Islet of Langerhans (tissue), 1 donor: ENCODE measurements at regions not wholly inside any gene's neighbourhood (a gene's known extent, or its start where the extent isn't known, plus 50 kb on each side); places are given as distances from the start of the nearest gene placed in this dataset.

Source experiments
- FAIRE-seq: peaks from one replicate; lab custom pipeline; 2011; peaks lifted over from hg19 to GRCh38; lab: Jason Lieb, UNC

DNA sequence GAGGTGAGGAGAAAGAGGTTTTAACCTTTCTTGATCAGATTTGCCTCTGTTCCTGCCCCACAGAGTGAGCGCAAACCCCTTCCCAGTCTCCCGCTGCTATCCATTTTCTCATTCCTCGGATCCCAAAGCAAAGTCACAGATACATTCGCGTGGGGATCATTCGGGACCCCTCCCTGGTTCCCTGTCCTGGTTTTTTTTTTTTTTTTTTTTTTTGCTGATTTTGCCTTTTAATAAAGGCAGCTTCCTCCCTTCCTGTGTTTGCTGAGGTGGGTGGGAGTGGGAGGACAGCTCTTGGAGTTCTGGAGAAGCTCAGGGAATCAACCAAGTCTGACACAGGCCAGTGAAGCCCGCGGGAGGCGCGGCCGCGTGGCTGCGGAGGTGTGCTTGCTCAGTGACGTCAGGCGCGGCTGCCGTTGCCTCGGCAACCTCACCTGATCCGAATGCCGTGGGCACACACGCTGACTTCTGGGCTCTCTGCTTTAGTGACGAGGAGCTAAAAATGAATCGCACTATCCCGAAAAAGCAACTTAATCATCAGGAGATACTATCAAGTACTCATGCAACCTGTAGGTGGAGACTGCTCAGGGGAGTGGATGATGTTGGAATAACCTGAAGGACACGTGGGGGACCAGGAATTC is 106.4 kb downstream of the TBX19 start:
- peak; percentile 82 for FAIRE-seq

DNA sequence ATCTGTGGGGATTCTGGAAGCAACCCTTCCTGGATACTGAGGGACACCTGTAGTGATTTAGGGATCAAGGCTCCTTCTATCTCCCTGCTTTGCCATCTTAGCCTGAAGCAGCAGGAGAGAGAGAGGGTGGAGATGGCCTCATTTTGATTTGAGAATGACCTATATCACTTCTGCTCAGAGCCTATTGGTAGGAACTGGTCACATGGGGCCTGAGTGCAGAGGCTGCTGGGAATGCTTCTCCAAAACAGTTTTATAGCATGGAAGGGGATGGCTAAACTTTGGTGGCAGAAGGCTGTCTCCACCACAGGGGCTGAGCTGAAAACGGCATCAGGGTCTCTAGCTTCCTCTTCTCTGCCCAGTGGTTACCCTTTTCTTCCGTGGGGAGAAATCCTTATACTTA is 105.8 kb downstream of the TBX19 start:
- no peak for FAIRE-seq

DNA sequence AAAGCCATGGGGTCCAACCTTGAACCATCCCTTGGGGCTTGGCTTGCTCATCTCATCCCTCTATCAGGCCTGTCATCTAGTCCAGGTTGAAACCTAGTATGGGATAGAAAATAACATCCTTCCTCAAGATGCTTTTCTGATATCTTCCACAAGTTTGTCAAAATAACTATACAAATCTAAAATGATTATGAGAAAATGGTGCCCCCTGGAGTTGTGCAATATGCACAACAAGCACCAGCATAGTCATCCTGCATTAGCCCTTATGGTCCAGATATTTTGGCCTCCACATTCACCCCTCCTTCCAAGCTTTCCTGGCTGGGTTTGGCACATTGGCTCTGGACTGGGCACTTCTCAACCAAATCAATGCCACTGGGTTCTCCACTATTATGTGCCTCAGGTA is 101.2 kb downstream of the TBX19 start:
- FAIRE-seq, result no peak

DNA sequence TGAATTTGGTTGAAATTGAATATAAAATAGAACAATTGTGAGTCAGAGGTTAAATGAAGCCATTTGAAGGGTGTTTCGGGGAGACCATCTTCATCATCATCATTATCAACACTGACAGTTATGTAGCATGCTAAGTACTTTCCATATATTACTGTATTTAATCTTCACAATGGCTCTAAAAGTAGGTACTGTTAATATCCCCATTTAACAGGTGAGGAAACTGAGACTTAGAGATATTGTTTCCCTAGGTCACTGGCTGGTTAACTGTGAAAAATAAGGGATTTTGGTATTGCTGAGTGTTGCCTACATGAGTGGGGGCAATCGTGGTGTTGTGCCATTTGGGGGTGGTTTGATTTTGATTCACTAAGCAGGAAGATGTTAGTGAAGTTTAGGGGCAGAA is 100.3 kb downstream of the TBX19 start:
- FAIRE-seq, result no peak

DNA sequence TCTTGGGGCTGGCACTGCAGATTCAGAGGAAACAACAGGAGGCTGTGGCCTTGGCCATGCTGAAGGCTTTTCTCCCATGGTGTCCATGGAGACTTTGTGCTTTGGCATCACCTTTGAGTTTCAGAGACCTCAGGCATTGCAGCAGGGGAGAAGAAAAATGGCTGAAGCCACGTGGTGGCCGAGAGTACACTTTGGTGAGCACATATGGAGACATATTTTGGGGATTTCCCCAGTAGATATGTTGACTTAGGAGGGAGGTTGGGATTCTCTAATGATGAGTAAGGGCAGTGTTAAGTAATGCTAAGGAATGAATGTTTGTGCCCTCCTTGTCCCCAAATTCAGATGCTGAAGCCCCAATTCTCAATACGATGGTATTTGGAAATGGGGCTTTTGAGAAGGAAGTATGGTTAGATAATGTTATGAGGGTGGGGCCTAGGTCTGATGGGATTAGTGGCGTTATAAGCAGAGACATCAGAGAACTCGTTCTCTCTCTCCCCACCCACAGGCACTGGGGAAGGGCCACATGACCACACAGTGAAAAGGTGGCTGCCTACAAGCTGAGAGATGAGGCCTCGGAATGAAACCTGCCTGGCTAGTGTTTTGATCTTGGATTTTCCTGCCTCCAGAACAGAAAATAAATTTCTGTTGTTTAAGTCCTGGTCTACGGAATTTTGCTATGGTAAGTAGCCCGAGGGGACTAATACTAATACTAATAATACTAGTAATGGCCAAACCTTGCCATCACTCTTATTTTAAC is 98.6 kb downstream of the TBX19 start:
- no peak for FAIRE-seq

DNA sequence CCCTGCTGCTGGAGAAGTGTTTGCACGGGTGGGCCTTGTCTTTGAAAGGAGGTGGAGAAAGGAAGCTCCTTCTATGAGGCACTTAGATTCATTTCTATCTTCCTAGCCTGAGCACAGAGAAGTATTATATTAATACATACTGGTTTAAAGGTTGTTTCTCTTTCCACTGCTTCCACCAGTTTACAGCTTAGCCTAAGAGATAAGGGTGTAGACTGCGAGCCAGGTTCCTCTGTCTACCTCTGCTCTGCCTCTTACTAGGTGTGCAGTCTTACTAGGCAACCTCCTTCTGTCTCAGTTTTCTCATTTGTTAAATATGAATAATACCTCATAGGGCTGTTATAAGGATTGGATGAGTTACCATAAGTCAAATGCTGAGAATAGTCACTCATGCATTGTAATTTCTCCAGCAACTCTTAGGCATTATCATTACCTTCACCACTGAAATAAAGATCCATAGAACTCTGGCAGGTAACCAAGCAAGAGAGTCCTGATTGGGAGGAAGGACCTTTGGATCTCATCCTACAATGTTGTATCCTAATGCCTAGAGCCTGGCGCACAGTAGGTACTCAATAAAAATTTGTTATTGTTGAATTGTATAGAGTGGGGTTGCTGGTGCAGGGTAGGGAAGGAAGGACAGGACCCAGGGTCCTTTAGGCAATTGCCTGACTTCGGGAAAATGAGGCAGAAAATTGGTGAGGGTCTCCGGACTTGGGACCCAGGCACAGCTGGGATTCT is 95.1 kb downstream of the TBX19 start:
- FAIRE-seq, result no peak

DNA sequence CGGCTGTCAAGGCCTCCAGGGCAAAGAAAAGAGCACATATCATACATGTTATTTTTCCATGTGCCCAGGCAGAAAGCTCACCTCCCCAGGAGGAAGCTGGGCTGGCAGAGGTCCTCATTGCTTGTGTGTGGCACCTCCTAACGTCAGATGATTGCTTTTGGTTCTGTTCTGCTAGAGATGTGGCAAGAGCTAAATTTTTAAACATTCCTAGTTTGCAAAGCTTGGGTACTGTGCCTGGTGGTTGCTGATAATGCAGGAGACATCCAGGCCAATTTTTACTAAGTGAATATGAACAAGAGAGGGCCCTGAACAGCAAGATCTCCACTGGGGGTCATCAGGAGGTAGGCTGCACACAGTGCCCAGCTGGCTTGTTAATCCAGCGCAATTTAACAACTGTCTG is 93.9 kb downstream of the TBX19 start:
- FAIRE-seq, result no peak

DNA sequence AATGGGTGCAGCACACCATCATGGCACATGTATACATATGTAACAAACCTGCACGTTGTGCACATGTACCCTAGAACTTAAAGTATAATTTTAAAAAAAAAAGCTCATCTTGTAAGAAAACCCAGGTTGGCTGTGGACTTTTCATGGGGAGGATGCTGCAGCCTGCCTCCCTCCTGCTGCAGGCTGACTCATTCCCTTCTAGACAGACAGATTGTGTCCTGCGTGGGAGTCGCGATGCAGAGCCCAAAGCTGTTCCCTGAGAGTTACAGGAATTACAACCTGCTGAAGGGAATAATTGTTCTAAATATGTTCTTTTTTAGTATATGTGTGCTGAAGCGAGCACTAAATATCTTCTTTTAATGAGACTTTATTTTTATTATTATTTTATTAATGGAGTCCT is 93.2 kb downstream of the TBX19 start:
- no peak for FAIRE-seq

DNA sequence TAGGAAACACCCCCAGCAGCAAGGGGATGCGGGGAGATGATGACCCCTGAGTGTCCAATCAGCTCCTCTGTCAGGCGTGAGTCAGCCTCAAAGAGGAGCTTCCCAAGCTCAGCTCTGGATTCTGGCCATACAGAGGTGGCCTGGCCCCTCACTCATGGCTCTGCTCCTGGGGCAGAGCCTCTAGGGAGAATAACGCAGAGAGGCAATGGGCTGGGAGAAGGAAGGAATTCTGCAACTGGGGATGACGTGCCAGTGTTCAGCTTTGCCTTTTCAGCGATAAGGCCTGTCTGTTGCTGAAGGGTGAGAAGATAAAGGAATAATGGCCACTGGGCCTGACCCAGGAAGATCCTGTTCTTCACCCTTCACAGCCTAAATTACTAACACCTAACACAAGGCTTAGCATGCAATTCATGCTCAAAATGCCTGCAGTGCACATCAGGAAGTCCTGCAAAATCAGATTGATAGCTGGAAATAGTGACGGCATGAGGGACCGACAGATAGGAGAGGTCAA is 92.2 kb downstream of the TBX19 start:
- FAIRE-seq, result no peak

DNA sequence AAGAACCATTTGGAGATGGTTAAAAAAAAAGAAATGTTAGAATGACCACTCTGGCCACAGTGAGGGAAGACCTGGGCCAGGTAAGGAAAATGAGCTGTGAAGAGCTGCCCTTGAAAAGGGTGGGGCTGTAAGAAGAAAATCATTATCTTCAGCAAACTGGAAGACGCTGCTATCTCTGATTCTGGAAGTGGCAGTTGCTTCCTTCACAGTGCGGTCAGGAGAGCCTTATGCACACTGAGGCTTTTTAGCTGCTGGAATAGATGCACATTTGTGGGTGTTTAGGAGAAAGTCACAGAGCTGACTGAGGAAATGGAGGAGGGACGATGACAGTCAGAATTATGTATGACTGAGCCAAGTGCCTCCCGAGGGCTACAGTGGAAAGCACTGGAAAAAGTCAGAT is 91.6 kb downstream of the TBX19 start:
- FAIRE-seq, result no peak

DNA sequence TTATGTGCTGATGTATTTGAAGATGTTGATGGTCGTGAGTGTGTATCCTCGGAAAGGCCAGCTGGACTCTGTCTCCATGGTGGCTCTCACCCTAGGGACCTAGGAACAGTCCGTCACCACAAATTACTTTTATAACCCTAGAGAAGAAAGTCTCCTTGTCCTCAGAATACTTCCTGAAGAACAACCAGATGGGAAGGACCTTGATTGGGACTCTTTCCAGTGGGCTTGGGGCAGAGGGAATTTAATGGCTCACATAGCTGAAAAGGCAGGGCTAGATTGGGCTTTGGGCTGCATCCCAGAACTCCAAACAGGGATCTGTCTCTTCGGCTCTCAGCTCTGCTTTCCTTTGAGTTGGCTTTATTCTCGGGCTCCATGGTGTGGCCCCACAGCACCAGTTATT is 90.8 kb downstream of the TBX19 start:
- FAIRE-seq, result no peak

DNA sequence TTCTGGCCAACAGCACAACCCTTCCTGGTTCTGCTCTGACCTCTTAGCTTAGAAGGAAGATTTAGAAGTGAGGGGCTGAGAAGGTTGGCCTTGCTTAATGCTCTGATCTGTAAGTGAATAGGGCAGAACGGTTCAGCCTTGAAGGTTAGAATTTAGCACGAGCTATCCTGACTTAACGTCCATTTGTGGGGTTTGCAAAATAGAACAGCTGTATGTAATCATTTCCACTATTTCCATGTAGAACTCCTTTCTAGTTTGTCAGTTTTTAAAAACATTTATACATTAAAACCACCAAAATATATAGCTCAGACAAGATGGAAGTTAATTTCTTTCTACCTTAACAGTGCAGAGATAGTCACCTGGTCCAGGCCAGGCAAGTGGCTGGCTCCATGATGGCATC is 89.9 kb downstream of the TBX19 start:
- FAIRE-seq, result no peak

DNA sequence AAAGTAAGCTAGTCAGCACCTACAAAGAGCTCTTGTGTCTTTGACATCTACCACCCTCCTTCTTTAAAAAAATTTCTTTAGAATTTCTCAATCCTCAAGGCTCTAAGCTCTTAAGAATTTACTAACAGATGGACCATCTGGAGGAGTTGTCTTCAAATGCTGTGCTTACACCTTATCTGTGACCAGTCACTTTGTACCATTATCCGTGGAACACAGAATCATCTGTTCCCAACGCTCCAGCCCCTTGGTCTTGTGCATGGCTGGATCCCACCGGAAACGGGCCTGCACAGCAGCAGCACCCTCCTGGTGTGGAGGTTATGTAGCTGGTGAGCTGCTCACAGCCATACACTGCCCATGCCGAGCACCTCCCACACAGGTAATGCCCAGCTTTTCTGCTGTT is 89.0 kb downstream of the TBX19 start:
- FAIRE-seq, result no peak

DNA sequence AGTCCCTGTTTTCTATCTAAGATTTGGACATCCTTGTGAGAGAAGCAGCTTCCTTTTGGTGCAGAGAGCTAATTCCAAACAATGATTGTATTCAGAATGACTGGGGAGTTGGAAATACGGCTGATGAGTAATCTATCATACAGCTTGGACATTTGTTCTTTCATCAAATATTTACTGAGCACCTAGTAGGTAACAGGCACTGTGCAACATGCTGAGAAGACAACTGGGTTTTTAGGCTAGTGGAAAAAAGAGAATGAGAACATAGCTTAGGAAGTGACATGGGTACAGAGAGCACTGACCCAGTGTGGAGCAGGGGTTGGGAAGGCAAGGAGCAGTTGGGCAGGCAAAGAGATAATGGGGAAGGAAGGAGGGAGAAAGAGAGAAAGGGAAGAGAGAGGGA is 87.5 kb downstream of the TBX19 start:
- FAIRE-seq, result no peak

DNA sequence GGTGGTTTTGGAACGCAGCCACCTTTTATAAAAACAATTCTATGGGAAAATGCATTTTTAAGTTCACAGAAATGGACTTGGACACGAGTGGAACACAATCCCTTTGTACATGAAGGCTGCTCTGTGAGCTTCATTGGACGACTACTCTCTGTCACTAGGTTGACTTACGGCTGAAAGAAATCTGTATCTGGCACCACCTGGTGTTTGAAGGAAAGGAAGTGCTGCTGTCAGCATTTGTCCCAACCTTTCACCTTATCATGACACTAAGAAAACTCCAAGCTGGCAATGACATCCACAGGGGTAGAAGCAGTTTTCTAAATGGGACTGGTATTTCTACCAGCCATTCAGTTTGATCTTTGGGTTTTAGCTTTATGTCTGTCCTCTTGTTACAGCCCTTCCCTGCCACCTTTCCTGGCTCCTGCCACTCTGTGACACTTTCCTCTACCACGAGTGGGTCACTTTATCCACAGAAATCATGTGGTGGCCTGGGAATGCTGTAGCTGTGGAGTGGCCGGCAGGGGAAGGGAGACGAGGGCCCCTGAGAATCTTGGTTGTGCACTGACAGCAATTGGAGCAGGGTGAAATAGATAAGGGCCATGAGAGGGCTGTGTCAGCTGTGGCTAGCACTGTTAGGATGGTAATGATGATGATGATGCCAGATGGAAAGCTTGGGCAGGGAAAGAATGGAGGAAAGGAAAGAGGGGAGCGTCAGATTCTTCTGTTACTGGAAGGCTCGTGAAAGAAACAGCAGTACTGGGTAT is 85.2 kb downstream of the TBX19 start:
- FAIRE-seq, result peak; percentile 90
